ENCODE measurements at regions not wholly inside any gene's neighbourhood (a gene's known extent, or its start where the extent isn't known, plus 50 kb on each side); places are given as distances from the start of the nearest gene placed in this dataset.

DNA sequence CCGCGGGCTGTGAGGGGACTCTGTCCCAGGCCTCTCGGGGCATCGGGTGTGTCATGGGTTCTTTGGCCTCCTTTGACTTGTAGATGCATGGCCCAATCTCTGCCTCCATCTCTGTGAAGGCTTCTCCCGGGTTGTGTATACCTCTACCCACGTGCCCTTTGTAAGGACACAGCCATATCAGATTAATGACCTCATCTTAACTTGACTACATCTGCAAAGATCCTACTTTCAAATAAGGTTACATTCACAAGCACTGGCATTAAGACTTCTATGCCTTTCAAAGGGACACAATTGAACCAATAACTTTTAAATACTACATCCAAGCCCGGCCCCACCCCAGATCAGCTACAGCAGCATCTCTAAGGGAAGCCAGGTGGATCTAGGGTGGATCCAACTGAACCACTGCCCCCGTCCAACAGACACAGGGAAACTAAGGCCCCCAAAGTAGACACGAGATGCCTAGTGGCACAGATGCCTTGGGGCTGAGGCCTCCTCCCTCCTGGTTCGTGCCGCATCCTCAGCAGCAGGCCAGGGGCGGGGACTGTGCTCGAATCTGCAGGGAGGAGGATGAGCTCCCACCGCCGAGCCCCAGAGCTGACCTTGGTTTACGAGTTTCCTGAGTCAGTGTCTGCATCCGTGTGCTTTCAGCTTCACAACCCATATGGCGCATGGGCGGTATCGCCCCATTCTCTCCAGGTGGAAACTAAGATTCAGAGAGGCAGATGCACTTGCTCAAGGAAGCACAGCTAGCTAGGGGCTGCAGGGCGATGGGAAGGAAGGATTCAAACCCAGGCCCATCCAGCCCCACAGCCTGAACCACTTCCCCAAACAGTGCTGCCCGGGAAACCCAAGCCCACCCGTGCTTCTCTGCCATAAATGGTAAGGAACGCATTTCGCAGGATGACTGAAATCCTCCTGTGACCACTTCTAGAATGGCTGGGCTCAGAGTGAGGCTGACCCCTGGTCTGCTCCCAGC is 353.3 kb downstream of the C16orf95 start:
- no peak for DNase-seq (ENCODE audit: low read depth, low spot score)
- TF ChIP-seq, protein P1, sequence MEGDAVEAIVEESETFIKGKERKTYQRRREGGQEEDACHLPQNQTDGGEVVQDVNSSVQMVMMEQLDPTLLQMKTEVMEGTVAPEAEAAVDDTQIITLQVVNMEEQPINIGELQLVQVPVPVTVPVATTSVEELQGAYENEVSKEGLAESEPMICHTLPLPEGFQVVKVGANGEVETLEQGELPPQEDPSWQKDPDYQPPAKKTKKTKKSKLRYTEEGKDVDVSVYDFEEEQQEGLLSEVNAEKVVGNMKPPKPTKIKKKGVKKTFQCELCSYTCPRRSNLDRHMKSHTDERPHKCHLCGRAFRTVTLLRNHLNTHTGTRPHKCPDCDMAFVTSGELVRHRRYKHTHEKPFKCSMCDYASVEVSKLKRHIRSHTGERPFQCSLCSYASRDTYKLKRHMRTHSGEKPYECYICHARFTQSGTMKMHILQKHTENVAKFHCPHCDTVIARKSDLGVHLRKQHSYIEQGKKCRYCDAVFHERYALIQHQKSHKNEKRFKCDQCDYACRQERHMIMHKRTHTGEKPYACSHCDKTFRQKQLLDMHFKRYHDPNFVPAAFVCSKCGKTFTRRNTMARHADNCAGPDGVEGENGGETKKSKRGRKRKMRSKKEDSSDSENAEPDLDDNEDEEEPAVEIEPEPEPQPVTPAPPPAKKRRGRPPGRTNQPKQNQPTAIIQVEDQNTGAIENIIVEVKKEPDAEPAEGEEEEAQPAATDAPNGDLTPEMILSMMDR (IDR thresholded peaks at IDR 0.05; ENCODE audit: insufficient read depth, low read length, missing control alignments), result no peak
- POLR2A ChIA-PET, result no interaction called here
- CTCF ChIA-PET, result no interaction called here
- H3K4me3 ChIP-seq (ENCODE audit: low read depth, low read length), result no peak overlapping the region

DNA sequence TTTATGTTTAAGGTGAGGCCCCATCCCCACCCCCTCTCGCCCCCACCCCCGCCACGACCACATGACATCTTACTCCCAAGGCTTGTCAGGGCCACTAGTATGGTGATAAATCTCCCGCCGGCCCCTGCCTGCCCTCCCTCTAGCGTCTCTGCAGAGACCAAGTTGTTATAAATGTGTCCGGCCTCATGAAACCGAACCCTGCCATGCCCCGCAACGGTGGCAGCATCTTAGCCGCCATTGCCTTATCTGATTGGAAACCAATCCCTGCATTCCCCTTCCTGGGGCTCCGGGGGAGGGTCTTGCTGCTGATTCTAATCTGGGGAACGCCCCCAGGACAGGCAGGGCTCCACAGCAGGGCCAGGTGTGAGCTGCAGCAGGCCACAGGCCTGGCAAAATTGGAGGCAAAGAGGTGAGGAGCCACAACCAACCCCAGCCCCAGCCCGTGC is 352.4 kb downstream of the C16orf95 start:
- POLR2A ChIA-PET, result no interaction called here
- TF ChIP-seq, protein P1 (IDR thresholded peaks at IDR 0.05; ENCODE audit: insufficient read depth, low read length, missing control alignments), result no peak
- CTCF ChIA-PET, result no interaction called here
- no peak overlapping the region for H3K4me3 ChIP-seq (ENCODE audit: low read depth, low read length)
- no peak for DNase-seq (ENCODE audit: low read depth, low spot score)

DNA sequence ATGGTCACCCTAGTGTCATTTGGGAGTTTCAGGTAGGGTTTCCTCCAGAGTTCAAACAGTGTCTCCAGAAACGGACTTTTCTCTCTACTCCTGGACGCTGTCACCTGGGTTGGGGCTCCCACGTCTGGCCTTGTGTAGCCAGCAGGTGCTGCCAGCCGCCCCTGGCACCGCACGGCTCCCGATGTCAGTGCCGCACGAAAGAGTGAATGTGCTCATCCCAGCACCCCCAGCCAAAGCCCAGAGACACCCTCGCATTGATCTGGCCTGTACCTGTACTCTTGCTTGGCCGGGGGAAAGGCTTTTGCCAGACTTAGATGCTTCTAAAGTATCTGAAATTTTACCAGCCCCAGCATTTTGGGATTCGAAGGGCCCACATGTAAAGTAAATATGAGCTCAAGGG is 351.9 kb downstream of the C16orf95 start:
- TF ChIP-seq, protein P1 (IDR thresholded peaks at IDR 0.05; ENCODE audit: insufficient read depth, low read length, missing control alignments), result no peak
- POLR2A ChIA-PET, result no interaction called here
- CTCF ChIA-PET, result no interaction called here
- no peak for DNase-seq (ENCODE audit: low read depth, low spot score)
- no peak overlapping the region for H3K4me3 ChIP-seq (ENCODE audit: low read depth, low read length)

DNA sequence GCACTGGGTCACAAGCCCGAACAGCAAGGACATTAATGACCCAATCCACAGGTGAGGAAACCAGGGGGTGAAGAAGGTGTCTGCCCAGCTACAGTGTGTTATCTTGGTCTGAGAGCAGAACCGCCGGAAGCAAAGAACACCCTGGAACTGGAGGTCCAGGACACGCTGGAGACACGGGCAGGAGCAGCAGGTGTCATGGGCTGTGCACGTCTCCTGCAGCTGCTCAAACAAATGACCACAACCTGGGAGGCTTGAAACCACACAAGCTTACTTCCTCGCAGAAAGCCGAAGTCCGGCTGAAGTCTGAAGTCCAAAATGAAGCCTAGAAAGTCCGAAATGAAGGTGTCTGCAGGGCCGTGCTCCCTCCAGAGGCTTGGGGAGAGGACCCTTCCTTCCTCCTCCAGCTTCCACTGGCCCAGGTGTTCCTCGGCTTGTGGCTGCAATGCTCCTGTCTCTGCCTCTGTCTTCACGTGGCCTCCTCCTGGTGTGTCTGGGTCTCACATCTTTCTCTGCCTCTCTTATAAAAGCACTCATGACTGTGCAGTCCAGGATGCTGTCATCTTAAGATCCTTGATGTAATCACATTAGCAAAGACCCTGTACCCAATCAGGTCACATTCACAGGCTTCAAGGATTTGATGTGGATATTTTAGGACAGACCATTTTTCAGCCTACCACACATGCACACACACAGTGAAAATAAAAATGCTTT is 351.2 kb downstream of the C16orf95 start:
- DNase-seq (ENCODE audit: low read depth, low spot score), result no peak
- POLR2A ChIA-PET, result no interaction called here
- TF ChIP-seq, protein P1 (IDR thresholded peaks at IDR 0.05; ENCODE audit: insufficient read depth, low read length, missing control alignments), result no peak
- CTCF ChIA-PET, result no interaction called here
- H3K4me3 ChIP-seq (ENCODE audit: low read depth, low read length), result no peak overlapping the region

DNA sequence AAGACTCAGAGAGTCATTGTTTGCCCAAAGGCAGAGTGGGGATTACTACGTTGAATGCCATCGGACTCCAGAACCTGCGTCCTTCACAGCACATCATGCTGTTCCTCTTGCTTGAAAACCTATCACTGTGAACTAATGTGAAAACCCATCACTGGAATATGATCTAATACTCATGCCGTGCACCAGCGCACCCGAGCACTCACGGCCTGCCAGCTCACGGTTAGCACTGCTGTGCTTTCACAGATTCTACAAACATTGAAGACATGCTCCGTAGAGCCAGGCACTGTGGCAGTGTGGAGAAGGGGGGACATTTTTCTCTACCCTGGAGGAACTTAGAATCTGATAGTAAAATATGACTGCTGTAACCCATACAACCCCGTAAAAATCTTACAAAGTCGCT is 350.4 kb downstream of the C16orf95 start:
- POLR2A ChIA-PET, result no interaction called here
- H3K4me3 ChIP-seq (ENCODE audit: low read depth, low read length), result no peak overlapping the region
- no peak for DNase-seq (ENCODE audit: low read depth, low spot score)
- CTCF ChIA-PET, result no interaction called here
- TF ChIP-seq, protein P1 (IDR thresholded peaks at IDR 0.05; ENCODE audit: insufficient read depth, low read length, missing control alignments), result no peak

DNA sequence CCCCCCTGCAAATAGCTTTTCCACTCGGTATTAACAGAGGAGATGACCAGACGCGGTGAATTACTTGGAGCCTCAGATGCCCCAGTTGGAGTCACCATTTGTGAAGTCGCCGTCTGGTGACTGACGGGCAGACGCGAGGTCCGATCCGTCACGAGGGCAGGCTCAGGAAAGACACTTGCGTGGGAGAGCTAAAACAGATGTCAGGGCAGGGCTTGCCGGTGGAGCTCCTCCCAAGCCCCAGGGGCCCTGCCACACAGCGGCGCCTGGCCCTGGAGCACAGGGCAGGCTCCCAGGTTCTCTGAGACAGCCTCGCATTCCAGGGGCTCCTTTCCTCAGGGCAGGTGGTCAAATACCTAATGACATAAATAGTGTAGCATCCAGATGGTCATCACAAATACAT is 348.3 kb downstream of the C16orf95 start:
- TF ChIP-seq, protein P1 (IDR thresholded peaks at IDR 0.05; ENCODE audit: insufficient read depth, low read length, missing control alignments), result no peak
- POLR2A ChIA-PET, result no interaction called here
- H3K4me3 ChIP-seq (ENCODE audit: low read depth, low read length), result no peak overlapping the region
- CTCF ChIA-PET, result interaction anchor here (1.1 kb wide), 1 partner anchor 12 kb away, joined by 5 read pairs; no protein-coding TSS in a partner anchor
- DNase-seq (ENCODE audit: low read depth, low spot score), result no peak
